CD4-positive, alpha-beta T cell treated with Interferon gamma for 1 hour (primary cell): ENCODE measurements at regions not wholly inside any gene's neighbourhood (a gene's known extent, or its start where the extent isn't known, plus 50 kb on each side); places are given as distances from the start of the nearest gene placed in this dataset.
"Not testable (repeated sequence)": the region's sequence is repeated elsewhere in the genome, so short reads cannot be mapped to it uniquely, and the experiment has no call there.

Experiments
- DNase-seq: peaks from one replicate; pipeline ENCODE4 v3.0.0-alpha.2; 2020

DNA sequence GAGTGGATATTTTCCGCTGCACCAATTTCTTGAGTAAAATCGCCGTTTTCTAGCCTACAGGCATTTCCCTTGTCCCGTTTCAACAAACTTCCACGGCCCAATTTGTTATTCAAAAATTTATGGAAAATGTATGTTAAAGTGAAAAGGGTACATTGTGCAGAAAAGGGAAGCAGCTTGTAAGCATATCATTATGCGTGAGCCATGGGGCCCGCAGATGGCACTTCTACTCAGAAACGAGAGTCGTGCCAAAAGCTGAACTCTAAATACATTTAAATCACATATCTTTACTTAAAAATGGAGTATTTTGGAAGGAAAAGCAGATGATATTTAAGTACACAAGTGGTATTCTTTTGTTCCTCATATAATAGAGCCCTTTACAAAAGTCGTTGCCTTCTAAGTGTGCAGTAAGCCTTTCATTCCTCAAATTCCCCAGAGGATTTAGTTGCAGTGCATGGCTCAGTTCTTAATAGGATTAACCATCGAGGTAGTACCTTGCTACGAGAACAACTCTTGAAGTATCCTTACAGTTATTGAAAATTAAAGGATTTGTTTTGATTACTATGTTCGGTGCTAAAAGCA is 1227.2 kb upstream of the WWC1 start:
- DNase-seq = no peak

DNA sequence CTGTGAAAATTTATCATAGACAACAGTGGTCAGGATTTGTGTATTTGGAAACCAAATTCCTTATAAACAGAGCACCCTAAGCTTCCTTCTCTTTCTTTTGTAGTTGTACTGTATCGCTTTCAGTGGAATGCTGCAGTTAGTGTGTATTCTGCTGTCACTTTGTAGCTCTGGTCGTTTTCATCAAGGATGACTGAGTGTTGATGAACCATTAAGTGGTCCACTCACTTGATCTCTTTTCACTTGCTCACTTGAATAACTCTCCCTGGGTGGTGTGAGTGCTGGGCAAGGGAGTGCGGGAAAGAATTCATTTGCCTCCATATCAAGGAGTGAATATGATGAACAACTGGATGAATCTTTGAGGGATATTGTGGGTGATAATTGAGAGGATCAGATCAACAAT is 1225.7 kb upstream of the WWC1 start:
- DNase-seq = no peak

DNA sequence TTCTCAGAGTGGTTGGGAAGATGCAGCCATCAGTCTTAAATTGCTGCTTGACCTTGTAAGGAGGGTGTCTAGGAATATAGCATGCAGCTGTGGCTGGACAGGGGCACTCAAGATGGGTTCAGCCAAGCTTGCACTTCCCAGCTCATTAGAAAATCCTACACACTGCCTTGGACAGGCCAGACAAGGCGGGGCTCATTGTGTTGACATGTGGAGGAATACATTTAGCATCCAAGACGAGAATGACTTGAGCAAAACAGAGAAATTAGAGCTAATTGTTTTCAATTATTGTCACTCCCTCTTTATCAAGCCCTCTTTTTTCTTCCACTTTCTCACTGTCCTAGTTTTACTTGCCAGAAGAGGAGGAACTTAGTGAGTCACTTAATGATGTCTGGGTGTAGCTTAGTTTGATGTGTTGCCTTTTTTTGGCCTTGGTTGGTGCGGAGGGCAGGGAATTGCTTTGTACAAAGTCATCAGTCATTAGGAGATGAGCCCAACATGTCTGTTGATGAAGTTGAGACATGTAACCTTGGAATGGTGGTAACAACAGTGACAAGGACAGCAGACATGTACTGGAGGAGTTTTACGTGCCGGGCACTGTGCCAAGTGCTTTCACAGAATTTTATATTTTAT is 1219.3 kb upstream of the WWC1 start:
- no peak for DNase-seq

DNA sequence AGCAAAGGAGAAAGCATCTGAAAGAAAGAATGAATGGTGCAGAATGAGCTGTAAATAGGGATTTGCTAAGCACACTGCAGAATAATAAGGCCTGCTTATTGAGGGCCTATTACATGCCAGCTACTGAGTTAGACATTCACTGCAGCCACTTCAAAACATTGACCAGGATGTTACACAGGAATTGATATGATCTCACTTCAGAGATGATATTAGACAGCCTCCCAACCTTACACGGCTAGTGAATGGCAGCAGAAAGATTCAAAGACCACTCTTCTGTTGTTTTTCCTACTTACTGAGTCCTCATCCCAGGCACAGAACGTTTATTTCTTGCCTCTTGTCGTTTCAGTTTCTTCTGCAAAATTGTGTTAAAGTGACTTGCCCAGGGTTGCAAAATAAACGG is 1209.9 kb upstream of the WWC1 start:
- no peak for DNase-seq

DNA sequence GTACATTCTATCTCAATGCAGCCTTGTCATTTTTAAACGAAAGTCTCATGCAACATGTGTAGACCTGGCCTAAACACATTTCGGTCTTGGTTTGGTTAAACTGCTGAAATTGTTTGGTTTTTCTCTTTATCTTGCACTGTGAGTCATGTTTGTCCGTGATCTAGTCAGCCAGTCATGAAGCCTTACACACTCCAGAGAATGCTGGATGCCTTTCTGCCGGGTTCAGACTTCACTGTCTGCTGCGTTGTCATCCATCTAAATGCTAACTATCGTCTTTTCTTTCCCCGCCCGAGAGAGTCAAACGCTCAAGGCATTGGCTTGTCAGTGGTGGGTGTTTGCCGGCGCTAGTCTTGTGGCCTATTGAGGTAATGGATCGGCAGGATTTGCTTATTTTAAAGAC is 1194.6 kb upstream of the WWC1 start:
- DNase-seq = no peak

DNA sequence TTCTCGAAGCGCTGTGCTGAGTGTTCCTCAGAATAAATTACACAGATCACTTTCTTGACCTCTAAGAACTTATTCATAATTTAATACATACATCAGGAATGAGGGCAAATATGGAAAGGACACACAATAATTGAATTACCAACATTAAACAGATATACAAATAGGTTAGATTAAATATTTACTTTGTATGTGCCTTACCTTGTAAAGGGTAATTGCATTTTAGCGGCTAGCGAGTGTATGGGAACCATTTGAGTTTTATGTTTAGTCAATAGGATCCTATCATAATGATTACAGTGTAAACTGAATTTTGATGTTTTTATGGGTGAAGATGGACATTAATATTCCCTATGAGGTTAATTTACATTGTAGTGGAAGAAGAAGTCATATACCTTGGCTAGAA is 1187.1 kb upstream of the WWC1 start:
- no peak for DNase-seq

DNA sequence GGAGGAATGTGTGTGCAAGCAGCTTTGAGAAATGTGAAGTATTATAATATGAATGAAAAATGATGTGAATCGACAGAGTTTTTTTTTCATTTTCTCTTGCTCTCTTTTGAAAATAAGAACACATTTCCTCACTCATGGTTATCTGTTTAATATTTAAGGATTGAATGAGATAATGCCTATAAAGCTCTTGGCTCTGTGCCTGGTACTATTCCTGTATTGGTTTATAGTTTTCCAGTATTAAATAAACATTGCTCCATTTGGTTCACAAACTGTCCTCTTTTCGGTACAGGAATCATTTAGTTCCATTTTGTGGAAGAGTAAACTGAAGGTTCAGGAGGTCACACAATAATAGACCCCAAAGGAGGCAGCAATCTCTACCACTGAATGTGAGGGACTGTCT is 1185.5 kb upstream of the WWC1 start:
- no peak for DNase-seq

DNA sequence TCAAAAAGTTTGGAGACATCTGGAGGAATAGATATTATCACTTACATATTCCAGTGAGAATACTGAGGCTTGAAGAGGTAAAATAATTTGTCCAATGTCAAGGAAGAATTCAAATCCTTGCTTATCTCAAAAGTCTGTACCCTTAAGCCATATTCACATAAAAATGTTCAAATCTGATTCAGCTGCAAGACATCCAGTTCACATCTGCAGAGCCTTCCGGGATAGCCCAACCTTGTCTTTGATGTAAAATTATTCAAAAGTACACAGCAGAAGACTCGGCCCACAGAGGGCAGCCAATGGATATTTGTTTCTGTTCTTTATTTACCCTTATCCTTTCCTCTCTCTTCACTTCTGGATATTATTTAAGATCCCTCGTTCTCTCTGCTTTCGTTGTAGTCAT is 1183.8 kb upstream of the WWC1 start:
- no peak for DNase-seq

DNA sequence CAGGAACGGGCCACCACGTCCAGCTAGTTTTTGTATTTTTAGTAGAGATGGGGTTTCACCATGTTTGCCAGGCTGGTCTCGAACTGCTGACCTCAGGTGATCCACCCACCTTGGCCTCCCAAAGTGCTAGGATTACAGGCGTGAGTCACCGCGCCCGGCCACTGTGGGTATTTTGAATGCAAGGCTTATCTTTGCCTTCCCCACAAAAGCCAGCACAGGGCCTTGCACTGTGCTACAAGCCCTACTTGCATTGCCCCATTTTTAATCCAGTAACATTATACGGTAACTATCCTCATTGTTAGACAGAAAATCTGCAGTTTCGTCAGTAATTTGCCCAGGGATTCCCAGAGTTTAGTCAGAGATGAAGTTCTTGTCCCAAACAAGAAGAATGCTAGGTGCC is 1183.2 kb upstream of the WWC1 start:
- not testable (repeated sequence) for DNase-seq

DNA sequence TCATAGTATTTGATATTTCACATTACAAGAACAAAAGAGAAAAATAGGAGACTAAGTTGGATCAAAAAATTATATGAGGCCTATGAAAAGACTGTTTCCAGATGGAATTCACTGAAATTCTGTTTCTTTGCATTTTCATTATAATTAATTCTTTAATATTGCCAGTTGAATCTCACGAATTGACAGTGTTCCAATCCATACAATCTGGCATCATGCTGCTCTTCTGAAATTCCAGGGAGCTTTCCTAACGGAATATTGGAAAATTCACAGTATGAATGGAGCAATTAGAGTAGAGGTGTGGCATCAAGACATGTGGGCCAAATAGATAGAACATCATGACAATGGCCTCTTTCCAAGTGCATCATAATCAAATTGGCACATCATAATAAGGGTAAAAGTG is 1178.9 kb upstream of the WWC1 start:
- DNase-seq = no peak

DNA sequence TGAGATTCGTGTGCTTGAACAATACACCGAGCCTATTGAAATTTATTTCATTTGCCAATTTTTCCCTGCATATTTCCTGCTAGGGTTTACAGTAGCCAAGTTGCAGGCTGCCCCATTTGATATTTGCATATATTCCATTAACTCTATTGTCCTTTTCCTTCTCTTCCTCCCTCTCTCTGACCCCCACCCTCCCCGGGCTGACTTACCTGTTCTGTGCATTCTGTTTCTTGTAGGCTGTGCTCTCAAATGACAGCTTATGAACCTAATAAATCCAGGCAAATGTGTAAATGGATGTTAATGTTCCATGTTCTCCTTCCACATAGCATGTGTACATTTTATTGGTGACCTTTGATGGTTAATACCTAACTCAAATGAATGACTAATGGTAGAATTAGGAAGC is 1169.2 kb upstream of the WWC1 start:
- DNase-seq = no peak

DNA sequence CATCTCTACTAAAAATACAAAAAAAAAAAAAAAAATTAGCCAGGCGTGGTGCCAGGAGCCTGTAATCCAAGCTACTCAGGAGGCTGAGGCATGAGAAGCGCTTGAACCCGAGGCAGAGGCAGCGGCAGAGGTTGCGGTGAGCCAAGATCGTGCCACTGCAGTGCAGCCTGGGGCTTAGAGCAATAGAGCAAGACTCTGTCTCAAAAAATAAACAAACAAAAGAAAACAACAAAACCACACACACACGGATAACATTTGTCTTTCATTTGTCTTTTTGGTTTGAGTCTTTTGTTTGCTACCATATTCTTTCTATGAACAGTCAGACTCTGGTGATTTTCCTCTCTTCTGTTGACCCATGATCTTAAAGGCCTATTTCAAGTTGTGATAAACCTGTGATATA is 1168.3 kb upstream of the WWC1 start:
- no peak for DNase-seq

DNA sequence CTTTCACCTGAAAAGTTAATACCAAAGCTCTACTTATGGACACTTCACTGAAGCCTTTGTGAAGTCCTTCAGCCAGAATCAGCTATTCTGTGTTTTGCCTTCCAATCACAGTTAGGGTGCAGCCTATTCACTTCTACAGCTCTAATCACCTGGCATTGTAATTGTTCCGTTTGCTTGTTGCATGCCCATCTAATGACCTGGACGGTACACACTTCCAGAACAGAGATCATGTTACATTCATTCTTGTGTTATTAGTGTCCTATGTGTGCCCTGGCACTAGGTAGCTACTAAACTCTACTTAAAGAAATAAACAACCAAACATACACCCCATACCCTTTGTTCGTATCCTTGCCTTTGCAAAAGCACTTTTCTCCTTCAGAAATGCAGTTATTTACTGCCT is 1162.9 kb upstream of the WWC1 start:
- no peak for DNase-seq

DNA sequence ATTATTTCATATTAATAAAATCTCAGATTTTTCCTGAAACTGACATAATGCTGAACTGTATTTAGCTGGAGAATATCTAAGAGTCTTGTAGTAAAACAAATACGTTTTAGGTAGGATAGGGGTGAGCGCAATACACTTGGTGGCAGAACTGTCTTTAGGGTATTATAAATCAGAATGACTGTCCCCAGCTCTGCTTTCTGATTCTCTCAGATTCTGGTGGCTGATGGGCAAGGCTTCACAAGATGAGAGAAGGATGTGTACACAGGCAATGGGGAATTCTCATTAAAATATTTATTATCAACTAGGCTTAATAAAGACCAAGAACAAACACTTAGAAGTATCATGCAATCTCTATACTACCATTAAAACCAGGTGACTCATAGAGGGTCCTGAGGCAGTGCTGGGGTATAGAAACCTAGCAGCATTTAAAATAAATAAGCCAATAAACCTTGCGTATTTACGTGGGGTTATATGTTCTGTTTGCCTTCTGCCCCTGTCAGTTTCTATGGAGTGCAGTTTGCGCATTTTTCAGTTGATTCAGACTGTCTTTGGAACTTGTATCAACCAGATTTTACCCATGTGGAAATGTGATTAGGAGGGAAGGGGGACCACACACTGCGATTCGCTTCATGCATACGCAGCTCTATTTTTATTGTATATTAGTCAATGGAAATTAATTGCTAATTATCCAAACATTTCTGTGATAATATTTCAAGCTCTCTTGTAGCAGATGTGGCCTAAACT is 1150.7 kb upstream of the WWC1 start:
- no peak for DNase-seq

DNA sequence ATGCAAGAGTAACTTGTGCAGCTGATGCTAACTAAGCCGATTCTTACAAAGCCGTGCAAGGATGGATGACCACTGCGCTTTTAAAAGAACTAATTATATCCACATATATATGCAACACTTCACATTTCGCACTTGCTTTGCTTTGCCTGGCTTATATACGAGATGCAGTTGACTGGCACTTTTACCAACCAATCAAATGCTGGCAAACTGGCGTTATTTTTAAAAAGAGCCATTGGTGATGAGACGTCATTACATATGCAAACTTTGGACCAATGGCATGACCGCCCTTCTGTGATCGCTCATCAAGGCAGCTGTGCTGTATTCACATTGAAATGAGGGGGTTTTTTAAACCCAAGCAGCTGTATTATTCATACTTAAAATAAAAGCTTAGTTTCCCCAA is 1147.7 kb upstream of the WWC1 start:
- DNase-seq = no peak

DNA sequence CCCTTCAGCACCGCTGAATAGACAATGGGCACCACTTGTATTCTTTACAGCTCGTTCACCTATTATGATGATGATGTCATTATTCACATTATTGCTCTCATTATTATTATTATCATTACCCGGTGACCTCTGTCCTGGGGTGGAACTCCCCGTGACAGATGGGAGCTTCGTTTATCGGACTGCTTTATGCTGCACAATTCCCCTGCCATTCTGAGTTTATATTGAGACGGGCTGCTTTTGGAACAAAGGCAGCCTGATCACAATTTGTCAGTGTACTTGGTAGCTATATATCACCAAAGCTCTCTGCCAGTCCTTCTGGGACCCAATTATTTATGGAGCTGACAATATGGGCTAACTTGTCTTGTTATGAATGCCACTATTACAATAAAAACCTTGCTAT is 1145.6 kb upstream of the WWC1 start:
- no peak for DNase-seq

DNA sequence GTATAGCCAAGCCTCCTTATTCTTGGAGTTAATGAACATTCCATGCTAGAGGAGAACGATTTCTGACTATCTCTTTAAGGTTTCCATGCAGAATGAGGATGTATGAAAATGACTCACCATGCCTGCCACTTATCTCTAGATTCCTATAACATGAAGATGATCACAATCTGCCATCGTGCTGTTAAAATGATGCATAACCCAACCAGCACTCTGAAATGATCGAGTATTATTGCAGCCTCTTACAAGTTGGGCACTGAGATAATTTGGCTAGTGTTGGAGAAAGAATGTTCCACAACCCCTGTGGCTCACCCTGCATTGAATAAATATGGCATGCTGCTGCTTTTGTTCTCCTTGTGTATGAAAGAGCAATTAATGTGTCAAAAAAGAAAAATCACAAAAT is 1143.6 kb upstream of the WWC1 start:
- no peak for DNase-seq

DNA sequence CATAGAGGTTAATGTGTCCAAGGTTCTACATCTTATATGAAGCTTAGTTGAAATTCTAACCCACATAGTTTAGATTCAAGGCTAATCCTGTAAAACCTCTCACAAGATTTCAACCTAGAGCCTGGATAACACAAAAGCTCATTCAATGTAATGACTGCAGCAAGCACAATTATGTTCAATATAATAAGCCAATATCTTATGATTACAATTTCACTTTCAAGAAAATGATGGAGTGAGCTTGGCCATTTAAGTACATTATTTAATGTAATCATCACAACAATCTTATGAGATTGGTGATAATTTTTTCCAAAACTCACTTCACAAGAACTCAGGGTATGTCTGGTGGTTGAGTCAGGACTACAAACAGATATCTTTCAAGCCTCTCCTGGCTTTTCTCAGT is 1140.8 kb upstream of the WWC1 start:
- no peak for DNase-seq

DNA sequence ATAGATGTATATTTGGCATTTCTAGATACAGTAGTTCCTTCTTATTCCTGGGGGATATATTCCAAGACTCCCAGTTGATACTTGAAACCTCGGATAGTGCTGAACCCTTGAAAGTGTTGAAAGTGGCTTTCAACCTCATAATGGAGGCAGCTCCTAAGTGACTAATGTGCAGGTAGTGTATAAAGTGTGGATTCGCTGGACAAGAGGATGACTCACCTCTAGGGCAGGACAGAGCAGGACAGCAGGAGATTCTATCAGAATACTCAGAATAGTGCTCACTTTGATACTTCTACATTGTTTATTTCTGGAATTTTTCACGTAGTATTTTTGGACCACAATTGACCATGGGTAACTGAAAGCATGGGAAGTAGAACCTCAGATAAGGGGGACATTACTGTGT is 1138.9 kb upstream of the WWC1 start:
- DNase-seq = no peak

DNA sequence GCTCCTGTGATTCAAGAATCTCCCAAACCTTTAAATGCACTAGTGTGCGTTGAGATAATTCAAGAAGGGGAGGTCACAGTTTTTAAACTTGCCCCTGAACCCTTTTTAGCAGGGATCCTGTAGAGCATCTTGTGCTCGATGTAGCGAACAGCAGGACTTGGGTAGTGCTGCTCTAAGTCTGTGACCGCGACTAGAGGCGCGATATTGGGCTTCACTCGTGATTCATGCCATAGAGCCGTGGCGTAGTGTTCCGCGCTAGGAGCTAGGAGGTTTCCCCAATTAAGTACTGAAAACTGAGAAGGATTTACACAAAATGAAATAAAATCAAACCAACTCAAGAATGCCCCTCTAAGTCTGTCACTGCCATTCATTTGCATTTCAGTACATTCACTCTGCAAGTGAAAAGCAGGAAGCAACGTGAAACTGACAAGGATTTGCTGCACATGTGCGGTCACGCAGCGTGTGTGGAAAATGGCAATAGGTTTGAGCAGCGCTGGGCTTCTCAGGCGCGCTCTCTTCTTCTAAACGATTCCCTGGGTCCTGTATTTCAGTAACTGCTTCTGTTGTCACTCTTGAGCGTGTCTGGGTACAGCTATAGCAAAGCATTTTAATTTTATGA is 1135.9 kb upstream of the WWC1 start:
- no peak for DNase-seq

DNA sequence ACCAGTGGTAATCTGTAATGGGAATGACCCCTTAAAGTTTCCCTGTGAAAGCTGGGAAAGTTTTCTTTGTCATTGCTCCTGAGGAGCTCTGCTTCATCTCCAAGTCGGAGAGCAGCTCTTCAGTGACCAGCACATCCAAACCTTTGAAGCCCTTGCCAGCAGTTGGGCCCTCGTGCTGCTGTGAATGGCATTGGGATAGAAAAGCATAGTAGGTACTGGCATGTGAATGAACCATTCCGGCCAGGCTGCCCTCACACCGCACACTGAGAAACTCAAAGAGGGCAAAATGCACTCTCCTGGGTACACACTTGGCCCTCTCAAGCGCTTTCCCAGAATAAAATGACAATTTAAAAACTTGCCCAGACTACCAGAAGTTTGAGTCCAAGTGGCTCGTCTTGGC is 1135.0 kb upstream of the WWC1 start:
- no peak for DNase-seq

DNA sequence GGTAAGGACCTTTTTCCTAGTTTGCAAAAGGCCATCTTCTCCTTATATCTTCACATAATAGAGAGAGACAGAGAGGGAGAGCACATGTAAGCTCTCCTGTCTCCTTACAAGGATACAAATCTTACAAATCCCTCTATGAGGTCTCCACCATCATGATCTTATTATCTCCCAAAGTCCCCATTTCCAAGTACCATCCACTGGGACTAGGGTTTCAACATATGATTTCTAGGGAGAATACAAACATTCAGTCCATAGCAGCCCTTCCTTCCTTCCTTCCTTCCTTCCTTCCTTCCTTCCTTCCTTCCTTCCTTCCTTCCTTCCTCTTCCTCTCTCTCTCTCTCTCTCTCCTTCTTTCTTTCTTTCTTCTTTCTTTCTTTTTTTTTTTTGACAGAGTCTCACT is 1132.9 kb upstream of the WWC1 start:
- DNase-seq = no peak

DNA sequence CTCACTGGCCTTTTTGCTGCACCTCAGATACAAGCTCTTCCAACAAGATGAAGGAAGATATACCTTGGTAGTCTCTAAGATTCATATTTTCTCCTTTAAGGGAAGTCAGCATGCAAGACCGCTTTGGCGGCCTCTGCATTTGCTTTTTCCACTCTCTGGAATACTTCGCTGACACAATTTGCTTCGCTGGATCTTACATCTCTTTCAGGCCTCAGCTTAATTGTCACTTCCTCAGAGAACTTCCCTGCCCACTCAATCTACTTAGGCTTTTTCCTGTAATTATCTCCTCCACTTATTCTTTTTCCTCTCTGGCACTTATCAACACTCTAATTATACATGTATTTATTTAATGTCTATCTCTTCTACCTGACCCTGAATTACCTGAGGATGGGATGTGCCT is 1131.1 kb upstream of the WWC1 start:
- no peak for DNase-seq

DNA sequence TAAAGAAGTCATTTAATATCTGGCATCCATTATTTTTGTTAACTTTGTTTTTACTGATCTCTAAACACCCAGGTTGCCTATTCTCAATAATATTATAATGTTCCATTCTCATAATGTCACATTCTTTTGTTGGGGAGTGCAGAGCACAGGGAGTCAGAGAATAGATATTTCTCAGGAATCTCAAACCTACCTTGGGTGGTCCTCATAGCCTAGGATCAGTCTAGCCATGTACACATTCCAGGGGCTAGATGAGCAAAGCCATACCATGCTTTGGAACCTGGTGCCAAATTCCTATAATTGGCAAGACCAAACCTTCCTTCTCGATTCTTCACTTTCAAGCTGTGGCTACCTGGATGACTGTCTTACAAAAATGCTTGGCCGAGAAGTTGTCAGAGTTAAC is 1124.7 kb upstream of the WWC1 start:
- DNase-seq = no peak
